ENCODE measurements at regions not wholly inside any gene's neighbourhood (a gene's known extent, or its start where the extent isn't known, plus 50 kb on each side); places are given as distances from the start of the nearest gene placed in this dataset.
"Not testable (repeated sequence)": the region's sequence is repeated elsewhere in the genome, so short reads cannot be mapped to it uniquely, and the experiment has no call there.

GRCh38 chr10:42367532-42368230, 270.7 kb downstream of the ZNF33B start:
- DNase-seq (ENCODE audit: low spot score), result peak; percentile 91

- no peak for DNase-seq (ENCODE audit: low spot score)
Measured at GRCh38 chr10:42351745-42352144, 286.6 kb downstream of the ZNF33B start.

GRCh38 chr10:42336593-42337337, 301.6 kb downstream of the ZNF33B start:
- not testable (repeated sequence) for DNase-seq (ENCODE audit: low spot score)

GRCh38 chr10:42335653-42336296, 302.6 kb downstream of the ZNF33B start:
- DNase-seq (ENCODE audit: low spot score), result not testable (repeated sequence)

- DNase-seq (ENCODE audit: low spot score), result no peak
Measured at GRCh38 chr10:42304341-42304740, 334.0 kb downstream of the ZNF33B start.

GRCh38 chr10:42281896-42282295, 356.5 kb downstream of the ZNF33B start:
- not testable (repeated sequence) for DNase-seq (ENCODE audit: low spot score)

GRCh38 chr10:42269788-42270187, 368.6 kb downstream of the ZNF33B start:
- DNase-seq (ENCODE audit: low spot score), result not testable (repeated sequence)

- DNase-seq (ENCODE audit: low spot score), result not testable (repeated sequence)
Measured at GRCh38 chr10:42263259-42263658, 375.1 kb downstream of the ZNF33B start.

- DNase-seq (ENCODE audit: low spot score), result not testable (repeated sequence)
Measured at GRCh38 chr10:42243002-42243401, 395.4 kb downstream of the ZNF33B start.

- peak; percentile 3 for DNase-seq (ENCODE audit: low spot score)
Measured at GRCh38 chr10:42242135-42242805, 396.1 kb downstream of the ZNF33B start.

GRCh38 chr10:42236401-42236800, 402.0 kb downstream of the ZNF33B start:
- not testable (repeated sequence) for DNase-seq (ENCODE audit: low spot score)

- DNase-seq (ENCODE audit: low spot score), result not testable (repeated sequence)
Measured at GRCh38 chr10:42235736-42236135, 402.6 kb downstream of the ZNF33B start.

GRCh38 chr10:42235241-42235640, 403.1 kb downstream of the ZNF33B start:
- DNase-seq (ENCODE audit: low spot score), result not testable (repeated sequence)

- DNase-seq (ENCODE audit: low spot score), result not testable (repeated sequence)
Measured at GRCh38 chr10:42234506-42234905, 403.9 kb downstream of the ZNF33B start.

GRCh38 chr10:42233461-42234206, 404.7 kb downstream of the ZNF33B start:
- not testable (repeated sequence) for DNase-seq (ENCODE audit: low spot score)

GRCh38 chr10:42232955-42233354, 405.4 kb downstream of the ZNF33B start:
- DNase-seq (ENCODE audit: low spot score), result not testable (repeated sequence)

GRCh38 chr10:42230812-42231211, 407.6 kb downstream of the ZNF33B start:
- not testable (repeated sequence) for DNase-seq (ENCODE audit: low spot score)

- DNase-seq (ENCODE audit: low spot score), result not testable (repeated sequence)
Measured at GRCh38 chr10:42230115-42230514, 408.3 kb downstream of the ZNF33B start.

GRCh38 chr10:42227859-42228258, 410.5 kb downstream of the ZNF33B start:
- DNase-seq (ENCODE audit: low spot score), result not testable (repeated sequence)

GRCh38 chr10:42193588-42193987, 444.8 kb downstream of the ZNF33B start:
- not testable (repeated sequence) for DNase-seq (ENCODE audit: low spot score)

- DNase-seq (ENCODE audit: low spot score), result peak; percentile 3
Measured at GRCh38 chr10:42192450-42192849, 445.9 kb downstream of the ZNF33B start.

Data from GM03348 (cell line).